ENCODE measurements at regions not wholly inside any gene's neighbourhood (a gene's known extent, or its start where the extent isn't known, plus 50 kb on each side); places are given as distances from the start of the nearest gene placed in this dataset.
"Not testable (repeated sequence)": the region's sequence is repeated elsewhere in the genome, so short reads cannot be mapped to it uniquely, and the experiment has no call there.

DNA sequence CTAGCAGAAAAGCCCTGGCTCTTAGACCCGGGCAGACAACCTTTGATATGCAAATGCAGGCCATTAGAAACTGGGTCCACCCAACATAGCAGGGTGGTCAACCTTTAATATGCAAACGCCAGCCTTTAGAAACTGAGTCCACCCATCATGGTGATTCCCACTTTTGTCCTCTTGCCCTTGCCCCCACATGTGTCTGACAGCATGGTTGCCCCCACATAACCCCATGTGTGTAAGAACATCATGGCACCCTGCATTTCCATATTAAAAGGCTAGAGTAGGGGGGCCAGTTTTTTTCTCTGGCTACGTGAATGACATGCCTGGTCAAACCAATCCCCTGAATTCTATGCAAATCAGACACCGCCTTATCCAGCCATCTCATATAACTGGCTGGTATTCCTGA lies 273.2 kb upstream of the PRDM9 start:
- no peak for DNase-seq

DNA sequence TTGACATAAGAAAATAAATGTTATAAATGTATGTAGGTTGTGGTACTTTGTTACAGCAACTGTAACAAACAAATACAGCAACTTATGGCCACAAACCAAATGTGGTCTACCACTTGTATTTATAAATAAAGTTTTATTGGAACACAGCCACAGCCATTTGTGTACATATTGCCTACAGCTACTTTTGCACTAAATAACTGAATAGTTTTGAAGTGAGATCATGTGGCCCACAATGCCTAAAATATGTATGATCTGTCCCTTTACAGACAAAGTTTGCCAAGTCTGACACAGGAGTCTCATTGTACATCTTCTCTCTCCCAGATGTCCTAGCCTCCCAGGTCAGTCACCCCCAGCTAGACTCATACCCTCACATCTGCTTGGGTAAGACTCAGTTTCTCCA lies 283.6 kb upstream of the PRDM9 start:
- peak; percentile 13 for DNase-seq

DNA sequence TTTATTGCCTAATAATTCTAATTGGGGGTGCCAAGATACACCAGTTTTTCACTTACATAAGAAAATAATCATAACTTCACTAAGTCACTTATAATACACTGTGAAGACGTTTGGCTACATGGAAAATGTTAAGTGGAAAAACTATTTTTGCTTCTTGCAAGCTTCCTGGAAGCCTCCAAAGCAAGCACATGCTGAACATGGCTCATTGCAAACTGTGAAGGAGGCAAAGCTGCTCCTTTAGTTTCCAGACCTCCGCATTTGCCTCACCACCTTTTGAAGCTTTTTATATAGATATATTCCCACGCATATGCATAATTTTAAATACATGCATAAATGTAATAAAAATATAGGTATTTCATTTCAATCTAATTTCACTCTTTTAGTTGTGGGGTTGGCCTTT lies 285.6 kb upstream of the PRDM9 start:
- no peak for DNase-seq

DNA sequence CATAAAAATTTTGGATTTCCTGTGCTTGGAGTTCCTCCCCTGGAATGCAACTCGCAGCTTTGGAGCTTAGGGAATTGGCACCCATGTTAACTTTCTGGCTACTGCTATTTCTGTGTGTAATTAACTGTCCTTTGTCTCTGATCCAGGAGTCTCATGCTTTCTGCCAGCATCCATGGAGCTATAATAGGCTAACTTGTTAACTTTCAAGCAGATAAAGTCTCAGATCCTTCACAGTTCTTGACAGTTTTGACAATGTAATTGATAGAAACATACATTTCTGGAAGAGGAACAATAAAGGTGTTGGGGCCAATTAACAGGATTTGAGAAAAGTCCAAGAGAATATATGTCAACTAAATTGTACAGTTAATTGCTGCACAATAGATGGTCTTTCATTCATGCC lies 290.2 kb upstream of the PRDM9 start:
- DNase-seq = no peak

DNA sequence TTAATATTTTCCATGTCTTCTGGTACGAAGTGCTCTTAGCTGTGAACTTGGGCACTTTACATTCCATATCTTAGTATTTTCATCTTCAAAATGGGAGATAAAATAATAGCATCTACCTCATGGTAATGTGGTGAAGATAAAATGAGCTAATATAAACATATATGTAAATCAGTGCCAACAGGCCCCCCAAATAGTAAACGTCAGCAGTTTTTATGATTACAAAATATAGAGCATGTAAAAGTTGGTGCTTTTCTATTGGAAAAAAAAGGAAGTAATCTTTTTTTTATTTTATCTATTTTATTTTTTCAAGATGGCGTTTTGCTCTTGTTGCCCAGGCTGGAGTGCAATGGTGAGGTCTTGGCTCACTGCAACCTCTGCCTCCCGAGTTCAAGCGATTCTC lies 291.1 kb upstream of the PRDM9 start:
- DNase-seq = no peak

DNA sequence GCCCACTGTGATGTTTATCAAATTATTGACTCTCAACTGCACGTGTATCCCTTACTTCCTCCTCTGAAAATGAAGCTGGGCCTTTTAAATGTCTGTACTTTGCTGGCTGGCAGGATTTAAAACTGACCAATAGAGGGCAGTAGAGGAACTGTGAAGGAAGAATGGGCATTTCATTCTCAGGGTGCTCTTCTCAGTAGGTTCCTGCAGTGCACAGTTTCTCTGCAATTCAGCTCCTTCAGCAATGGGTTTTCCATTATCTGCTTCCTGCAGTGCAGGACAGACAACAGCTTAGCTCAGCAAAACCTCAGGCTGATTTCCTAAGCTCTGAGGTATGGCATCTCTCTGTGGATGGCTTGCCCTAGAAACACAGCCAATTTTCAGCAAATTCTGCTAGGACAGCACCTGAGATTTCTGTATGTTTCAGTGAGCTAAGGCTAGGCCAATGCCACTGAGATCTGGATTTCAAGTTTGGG lies 298.4 kb upstream of the PRDM9 start:
- DNase-seq = peak; percentile 19

DNA sequence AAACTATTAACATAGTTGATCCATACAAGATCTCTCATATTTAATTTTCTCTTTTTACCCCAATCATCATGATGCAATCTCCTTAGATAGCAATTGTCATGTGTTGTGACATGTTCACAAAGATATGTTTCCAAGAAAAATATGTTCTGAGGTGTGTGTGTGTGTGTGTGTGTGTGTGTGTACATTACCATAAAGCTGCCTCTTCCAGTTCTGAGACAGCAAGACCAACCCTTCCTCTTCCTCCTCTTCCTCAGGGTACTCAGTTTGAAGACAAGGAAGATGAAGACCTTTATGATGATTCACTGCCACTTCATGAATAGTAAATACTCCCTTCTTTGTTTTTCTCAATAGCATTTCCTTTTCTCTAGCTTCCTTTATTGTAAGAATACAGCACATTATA lies 303.3 kb upstream of the PRDM9 start:
- no peak for DNase-seq

DNA sequence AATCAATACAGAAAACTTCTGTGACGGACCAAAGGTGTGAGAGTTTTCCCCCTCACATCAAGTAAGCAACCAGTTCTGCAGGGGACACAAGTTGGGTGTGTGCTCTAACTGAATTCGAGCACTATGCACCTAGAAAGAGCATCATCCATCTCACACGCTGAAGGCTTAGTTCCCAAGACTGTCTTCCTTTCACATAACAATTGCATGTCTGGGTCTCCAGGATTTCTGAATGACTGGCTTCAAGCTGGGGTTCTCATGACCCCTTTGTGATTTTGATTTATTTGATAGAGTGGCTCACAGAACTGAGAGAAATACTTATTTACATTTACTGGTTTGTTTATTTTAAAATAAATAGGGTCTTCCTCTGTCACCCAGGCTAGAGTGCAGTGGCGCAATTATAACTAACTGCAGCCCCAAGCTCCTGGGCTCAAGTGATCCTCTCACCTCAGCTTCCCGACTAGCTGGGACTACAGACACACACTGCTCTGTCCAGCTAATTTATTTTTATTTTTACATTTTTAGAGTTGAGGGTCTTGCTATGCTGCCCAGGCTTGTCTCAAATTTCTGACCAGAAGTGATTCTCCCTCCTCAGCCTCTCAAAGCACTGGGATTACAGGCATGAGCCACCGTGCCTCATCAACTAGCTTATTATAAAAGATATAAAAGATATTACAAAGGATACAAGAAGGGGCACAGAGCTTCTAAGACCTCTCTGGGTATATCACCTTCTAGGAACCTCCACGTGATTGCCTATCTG lies 316.7 kb upstream of the CDH12 start:
- no peak for DNase-seq

DNA sequence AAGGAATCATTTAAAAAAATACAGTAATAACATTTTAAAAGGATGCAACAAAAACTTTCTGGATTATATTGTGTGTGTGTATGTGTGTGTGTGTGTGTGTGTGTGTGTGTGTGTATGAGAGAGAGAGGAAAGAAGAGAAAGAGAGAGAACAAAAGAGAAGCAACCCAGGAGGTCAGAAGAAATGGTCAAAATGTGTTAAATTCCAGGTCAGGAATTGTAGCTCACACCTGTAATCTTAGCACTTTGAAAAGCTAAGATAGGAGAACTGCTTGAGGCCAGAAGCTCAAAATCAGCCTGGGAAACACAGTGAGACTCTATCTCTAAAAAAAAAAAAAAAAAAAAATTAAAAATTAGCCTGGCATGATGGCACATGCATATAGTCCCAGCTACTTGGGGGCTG lies 311.8 kb upstream of the CDH12 start:
- DNase-seq = no peak

DNA sequence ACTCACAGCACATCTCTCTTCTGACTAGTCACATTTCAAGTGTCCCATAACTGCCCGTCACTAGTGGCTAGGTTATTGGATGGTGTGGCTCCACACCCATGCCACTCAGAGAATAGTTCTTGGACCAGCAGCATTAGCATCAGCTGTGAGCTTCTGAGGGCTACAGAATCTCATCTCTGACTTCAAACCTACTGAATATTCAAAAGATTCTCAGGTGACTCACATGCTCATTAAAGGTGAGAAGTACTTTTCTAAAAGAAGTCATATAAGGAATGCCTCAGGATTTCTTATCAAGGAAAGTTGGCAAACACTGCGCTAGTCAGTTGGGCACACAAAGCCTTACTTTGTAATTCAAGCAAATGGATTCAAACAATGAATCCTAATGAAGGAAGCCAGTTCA lies 305.0 kb upstream of the CDH12 start:
- no peak for DNase-seq

DNA sequence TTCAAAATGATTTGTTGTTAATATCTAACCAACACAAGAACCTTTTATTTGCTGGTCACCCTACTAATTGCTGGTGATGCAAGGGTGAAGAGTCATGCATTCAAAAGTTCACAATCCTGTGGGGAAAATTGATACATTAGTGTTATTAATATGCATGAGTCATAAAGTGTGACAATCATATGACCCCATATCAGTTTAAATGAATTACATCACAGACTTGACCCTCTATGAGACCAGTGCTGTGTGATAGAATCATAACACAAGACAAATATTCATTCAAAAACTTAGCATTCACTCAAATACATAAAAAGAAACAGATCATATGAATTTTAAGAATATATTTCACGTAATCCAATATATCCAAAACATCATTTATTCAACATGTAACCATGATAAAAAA lies 304.6 kb upstream of the CDH12 start:
- DNase-seq = no peak

DNA sequence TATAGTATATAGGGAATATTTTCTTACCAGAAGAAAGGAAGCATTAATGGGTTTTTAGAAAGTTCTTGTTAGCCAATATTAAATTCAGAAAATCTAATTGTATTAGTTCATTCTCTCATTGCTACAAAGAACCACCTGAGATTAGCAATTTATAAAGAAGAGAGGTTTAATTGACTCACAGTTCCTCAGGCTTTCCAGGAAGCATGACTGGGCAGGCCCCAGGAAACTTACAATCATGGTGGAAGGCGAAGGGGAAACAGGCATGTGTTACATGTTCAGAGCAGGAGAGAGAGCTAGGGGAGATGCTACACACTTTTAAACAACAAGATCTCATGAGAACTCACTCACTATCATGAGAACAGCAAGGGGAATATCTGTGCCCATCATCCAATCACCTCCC lies 304.0 kb upstream of the CDH12 start:
- no peak for DNase-seq

DNA sequence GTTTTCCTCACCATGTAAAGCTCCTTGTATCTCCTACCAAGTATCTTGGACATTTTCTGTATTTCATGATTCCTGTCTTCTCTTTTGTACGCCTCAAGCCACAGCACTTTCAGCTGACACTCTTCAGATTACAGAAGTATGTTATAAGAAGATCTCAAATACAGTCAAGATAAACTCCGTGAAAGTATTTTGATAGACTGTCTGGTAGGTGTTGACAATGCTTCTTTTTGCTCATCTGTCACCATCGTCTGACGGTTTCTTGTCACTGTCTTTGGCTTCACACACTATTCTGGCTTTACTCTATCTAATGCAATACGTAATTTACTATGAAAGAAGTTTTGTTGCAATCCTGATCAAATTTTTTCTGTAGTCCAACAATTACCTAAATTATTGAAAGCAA lies 294.5 kb upstream of the CDH12 start:
- DNase-seq = no peak

DNA sequence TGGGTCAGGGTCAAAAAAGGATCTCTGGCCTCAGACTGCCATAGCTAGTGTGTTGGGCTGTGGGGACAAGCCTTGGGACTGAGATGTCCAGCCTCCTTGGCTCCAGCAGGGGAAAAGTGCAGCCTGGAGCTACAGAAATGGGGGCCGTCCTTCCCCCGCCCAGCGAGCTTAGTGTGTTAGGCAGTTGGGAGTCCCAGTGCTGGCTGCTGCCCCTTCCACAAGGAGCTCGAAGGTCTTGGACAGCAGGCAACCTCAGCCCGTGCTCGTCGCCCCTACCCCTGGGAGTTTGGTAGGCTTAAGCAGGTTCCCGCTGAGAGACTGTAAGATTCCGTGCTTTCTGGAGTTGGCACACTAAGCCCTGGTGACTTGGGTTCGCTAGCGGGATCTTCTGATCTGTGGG lies 293.0 kb upstream of the CDH12 start:
- no peak for DNase-seq

DNA sequence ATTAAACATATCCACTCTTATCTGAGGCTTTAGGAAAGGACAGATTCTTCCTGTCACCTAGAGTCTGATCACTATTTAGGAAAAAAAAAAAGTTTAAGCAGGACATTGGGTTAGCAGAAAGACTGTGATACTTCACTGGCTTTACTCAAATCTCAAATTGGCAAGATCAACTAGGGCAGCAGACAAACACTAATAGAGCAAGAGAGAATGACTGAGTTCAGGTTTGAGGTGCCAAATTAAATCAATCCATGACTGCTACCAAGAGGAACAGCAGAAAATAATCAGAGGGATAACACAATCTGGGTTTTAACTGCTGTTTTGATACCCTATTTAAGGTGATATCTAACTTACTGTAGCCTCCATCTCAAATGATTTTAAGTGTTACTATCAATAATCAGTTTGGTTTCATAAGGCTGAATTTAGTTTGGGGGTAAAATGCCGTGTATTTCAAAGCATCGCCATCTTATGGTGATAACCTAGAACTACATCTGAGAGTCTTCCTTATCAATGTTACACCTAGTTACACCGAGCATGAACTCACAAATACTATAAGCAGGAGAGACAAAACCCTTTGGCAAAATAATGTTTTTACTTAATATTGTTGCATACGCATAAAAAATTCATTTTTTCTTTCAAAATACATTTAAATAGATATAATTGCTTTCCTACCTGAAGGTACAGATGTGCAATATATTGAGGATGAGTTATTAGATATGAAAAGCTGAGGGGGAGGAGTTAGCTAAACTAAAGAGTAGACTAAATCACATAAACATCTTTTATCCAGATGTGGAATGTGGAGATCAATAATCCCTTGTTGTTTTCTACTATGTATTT lies 286.4 kb upstream of the CDH12 start:
- peak; percentile 0 for DNase-seq

DNA sequence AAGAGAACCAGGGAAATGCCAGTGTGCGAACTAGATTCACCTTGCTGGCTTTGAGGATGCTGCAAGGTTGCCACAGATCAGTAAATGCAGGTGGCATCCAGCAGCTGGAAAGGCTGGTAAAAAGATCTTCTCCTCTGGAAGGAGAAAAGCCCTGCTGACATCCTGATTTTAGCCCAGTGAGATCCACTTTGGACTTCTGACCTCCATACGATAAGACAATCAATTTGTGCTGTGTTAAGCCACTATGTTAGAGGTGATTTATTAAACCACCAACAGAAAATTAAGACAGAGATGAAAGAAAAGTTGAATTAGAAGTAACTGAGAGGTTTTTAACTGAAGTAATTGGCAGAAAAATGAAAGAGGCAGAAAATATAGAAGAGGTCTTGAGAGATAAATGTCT lies 283.8 kb upstream of the CDH12 start:
- DNase-seq = no peak

DNA sequence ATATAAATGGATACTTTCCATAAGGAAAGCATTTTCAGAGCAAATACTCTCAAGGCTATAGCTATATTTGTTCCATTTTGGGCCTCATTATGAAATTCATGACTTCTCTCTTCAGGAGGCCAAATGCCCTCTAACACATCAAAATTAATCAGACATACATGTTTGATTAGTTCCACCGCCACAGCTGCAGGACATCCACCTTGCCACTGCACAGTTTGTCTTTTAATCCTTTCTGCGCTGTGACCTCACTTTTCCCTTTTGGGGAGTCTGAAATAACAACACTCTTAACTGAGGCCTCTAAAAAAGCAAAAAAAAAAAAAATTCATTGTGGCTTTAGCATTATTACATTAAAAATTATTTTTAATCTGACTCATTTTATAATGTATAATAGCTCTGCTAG lies 279.1 kb upstream of the CDH12 start:
- DNase-seq = no peak

DNA sequence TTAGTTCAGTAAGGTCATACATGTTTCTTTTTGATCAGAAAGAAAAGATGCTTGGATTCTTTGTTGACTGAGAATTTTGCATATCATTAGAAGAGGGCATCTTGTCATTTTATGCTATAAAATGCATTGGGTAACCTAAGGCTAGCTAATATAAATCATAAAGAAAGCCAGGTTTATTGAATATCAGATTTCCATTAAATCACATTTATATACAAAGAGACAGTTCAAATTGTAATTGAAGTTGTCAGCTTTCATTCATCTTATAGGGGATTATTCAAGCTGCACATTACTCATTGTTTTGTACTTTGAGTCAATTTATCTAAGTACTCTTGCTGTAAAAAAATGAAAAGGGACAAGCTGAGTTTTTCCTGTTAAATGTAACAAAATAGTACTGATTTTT lies 259.1 kb upstream of the CDH12 start:
- DNase-seq = no peak

DNA sequence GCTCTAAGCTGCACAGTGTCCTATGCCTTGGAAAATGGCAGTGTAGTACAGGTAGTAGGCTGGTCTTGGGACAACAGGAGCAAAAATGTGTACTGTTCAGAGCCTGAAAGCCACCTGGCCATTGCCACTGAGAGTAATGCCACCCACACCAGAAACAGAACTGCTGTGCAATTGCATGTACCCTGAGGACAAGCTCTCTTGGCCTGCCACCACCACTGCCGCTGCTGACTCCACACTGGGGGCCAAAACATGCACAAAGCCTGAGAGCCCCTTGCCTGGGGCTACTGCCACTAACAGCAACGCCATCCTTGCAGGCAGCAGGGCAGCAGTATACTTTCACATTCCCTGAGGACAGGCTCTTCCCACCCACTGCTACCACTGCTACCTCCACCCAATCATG lies 251.9 kb upstream of the CDH12 start:
- DNase-seq = no peak

DNA sequence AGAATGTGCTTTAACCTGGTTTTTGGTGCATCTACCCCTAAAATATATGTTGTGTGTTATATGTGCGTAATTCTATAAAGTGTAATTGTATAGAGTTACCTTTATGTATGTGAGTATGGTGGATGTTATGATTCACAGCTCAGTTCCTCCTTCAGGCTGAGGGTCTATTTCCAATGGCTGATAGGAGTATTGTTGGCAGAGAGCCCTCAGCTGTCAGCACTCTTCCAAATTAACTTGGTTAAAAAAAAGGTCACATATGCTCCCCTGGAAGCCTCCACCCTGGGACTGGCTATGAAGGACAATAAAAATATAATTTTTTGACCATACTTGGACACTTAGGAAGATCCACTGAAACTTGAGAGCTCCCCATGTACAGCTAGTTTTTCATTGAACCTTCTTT lies 250.4 kb upstream of the CDH12 start:
- DNase-seq = no peak

DNA sequence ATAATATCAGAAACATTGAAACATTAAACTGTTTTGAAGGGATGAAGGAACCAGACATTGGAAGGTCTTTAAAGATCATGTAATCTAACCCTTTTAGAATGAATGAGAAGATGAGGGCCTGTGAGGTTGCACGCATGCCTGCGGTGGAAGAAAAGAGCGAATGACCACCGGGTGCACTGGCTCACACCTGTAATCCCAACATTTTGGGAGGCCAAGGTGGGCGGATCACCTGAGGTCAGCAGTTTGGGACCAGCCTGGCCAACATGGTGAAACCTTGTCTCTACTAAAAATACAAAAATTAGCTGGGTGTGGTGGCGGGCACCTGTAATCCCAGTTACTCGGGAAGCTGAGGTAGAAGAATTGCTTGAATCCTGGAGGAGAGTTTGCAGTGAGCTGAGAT lies 242.3 kb upstream of the CDH12 start:
- DNase-seq = not testable (repeated sequence)

DNA sequence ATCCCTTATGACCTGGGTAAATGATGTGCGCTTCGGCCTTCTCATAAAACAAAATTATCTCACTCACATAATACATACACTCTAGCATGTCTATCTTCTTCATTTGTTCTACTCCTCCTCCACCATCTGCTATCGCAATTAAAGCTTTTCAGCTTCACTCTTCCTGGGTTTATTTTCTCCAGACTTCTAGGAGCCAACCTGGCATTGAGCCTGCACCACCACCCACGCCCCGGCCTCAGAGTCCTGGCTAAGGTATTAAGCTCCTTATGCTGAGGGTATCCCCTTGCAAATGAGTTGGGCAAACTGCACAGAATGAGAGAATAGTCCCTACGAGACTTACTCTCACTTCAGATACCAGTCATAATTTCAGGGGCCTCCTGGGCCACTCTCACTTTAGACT lies 236.1 kb upstream of the CDH12 start:
- DNase-seq = no peak

DNA sequence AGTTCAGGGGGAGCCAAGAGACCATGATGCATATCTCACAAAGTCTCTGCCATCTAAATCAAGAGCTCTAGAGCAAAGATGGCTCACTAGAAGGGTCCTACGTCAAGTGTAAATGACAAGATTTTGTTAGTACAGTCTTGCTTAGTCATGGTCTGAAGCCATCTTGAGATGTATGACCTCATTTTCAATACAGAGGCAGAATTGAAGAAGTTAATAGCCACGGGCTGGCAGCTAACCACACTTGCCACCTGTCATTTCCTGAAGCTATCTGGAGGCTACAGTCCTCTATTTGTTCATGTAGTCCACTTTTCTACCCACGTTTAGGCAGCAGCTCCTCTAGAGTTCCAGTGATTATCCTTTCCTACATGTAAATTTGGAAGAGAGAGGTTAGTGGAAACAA lies 231.7 kb upstream of the CDH12 start:
- no peak for DNase-seq

DNA sequence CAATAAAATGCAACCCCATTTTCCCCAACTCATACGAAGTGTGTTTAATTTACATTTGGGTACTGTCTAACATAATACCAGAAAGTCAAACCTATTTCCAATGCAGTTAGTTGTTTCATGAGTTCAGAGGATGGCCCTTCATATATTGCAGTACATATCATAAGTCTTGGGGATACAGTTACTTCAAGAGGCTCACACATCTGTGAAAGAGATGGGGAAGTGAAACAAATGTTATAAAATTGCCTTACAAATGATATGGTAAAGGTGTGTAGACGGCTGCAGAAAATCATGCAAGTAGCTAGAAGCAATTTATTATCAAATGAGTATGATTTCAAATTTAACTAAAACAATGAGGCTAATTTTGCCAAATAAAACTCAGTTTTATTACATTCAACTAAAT lies 219.0 kb upstream of the CDH12 start:
- DNase-seq = no peak

All from fibroblast of skin of back (primary cell).